ENCODE measurements at regions not wholly inside any gene's neighbourhood (a gene's known extent, or its start where the extent isn't known, plus 50 kb on each side); places are given as distances from the start of the nearest gene placed in this dataset.

GRCh38 chr4:111043286-111043685 is 420.4 kb upstream of the PITX2 start:
- Histone ChIP-seq H3K9ac (ENCODE audit: insufficient read depth, low read length, poor library complexity, severe bottlenecking) (no peak overlapping the region), H3K4me2 (replicated peaks; ENCODE audit: extremely low read depth, low read length, poor library complexity, severe bottlenecking) (no peak overlapping the region), H3K4me1 (ENCODE audit: control insufficient read depth in 1 of 2, insufficient read depth in 2 of 2, low read length in 2 of 2) (no peaks in the 10 kb centered on the region), H3K79me2 (ENCODE audit: insufficient read depth, low read length) (no peaks in the 10 kb centered on the region), H3K36me3 (replicated peaks in 1 of 2; ENCODE audit: control insufficient read depth in 1 of 2, insufficient read depth in 2 of 2, low read length in 2 of 2) (no peaks in the 10 kb centered on the region), H3K4me3 (replicated peaks in 1 of 3; ENCODE audit: low read depth in 2 of 3, low read length in 3 of 3) (no peak overlapping the region), H4K20me1 (ENCODE audit: insufficient read depth, low read length) (no peaks in the 10 kb centered on the region), H3K9me3 (replicated peaks in 1 of 2; ENCODE audit: control insufficient read depth in 1 of 2, insufficient read depth in 1 of 2, low read length in 2 of 2) (peaks cover 0 to 3% of the 10 kb centered on the region in 2 donors), H2AFZ (ENCODE audit: insufficient read depth, low read depth, low read length, poor library complexity, severe bottlenecking) (no peak overlapping the region), H3K27ac (ENCODE audit: low read depth in 1 of 2, low read length in 2 of 2) (no peak overlapping the region), H3K27me3 (ENCODE audit: control insufficient read depth in 2 of 2, insufficient read depth in 2 of 2, low read length in 2 of 2) (no peaks in the 10 kb centered on the region)
- Mint-ChIP-seq H3K36me3 (no peaks in the 10 kb centered on the region), H3K27ac (no peak overlapping the region), H3K27me3 (ENCODE audit: low read depth in 3 of 3) (no peaks in the 10 kb centered on the region), H3K4me3 (no peak overlapping the region), H3K4me1 (no peaks in the 10 kb centered on the region), H3K9me3 (peaks cover 0 to 4% (median 0%) of the 10 kb centered on the region in 7 donors)
- intact Hi-C loops (cut with micrococcal nuclease), result no loop called here
- DNase-seq, result no peak
- no CpG with 5 or more reads among the region's 5 CpGs for WGBS (ENCODE audit: insufficient coverage)
- no peak for TF ChIP-seq CTCF (IDR thresholded peaks at IDR 0.05)

- intact Hi-C loops (cut with micrococcal nuclease), result no loop called here
- WGBS (ENCODE audit: insufficient coverage), result no CpG with 5 or more reads among the region's 2 CpGs
These were observed 423.1 kb upstream of the PITX2 start for GRCh38 chr4:111045992-111046391.

More at GRCh38 chr4:111045992-111046391, 423.1 kb upstream of the PITX2 start:
- H3K79me2 ChIP-seq (ENCODE audit: insufficient read depth, low read length), result no peaks in the 10 kb centered on the region
- no peaks in the 10 kb centered on the region for H3K27me3 Mint-ChIP-seq (ENCODE audit: low read depth in 3 of 3)
- no peak for DNase-seq
- H3K9me3 Mint-ChIP-seq, result peaks cover 0 to 14% (median 5%) of the 10 kb centered on the region in 7 donors
- peaks cover 14 to 15% of the 10 kb centered on the region in 2 donors for H3K9me3 ChIP-seq (replicated peaks in 1 of 2; ENCODE audit: control insufficient read depth in 1 of 2, insufficient read depth in 1 of 2, low read length in 2 of 2)
- H3K27ac Mint-ChIP-seq, result no peak overlapping the region
- no peaks in the 10 kb centered on the region for H3K27me3 ChIP-seq (ENCODE audit: control insufficient read depth in 2 of 2, insufficient read depth in 2 of 2, low read length in 2 of 2)
- H2AFZ ChIP-seq (ENCODE audit: insufficient read depth, low read depth, low read length, poor library complexity, severe bottlenecking), result no peak overlapping the region
- H4K20me1 ChIP-seq (ENCODE audit: insufficient read depth, low read length), result no peaks in the 10 kb centered on the region
- no peak overlapping the region for H3K4me3 ChIP-seq (replicated peaks in 1 of 3; ENCODE audit: low read depth in 2 of 3, low read length in 3 of 3)
- H3K4me1 Mint-ChIP-seq, result no peaks in the 10 kb centered on the region
- no peaks in the 10 kb centered on the region for H3K36me3 ChIP-seq (replicated peaks in 1 of 2; ENCODE audit: control insufficient read depth in 1 of 2, insufficient read depth in 2 of 2, low read length in 2 of 2)
- H3K4me2 ChIP-seq (replicated peaks; ENCODE audit: extremely low read depth, low read length, poor library complexity, severe bottlenecking), result no peak overlapping the region
- H3K4me3 Mint-ChIP-seq, result no peak overlapping the region
- H3K36me3 Mint-ChIP-seq, result no peaks in the 10 kb centered on the region
- no peak overlapping the region for H3K27ac ChIP-seq (ENCODE audit: low read depth in 1 of 2, low read length in 2 of 2)
- H3K9ac ChIP-seq (ENCODE audit: insufficient read depth, low read length, poor library complexity, severe bottlenecking), result no peak overlapping the region
- no peaks in the 10 kb centered on the region for H3K4me1 ChIP-seq (ENCODE audit: control insufficient read depth in 1 of 2, insufficient read depth in 2 of 2, low read length in 2 of 2)
- no peak for TF ChIP-seq CTCF (IDR thresholded peaks at IDR 0.05)

All from CD14-positive monocyte (primary cell).